HG02798 (cell line): ENCODE measurements at regions not wholly inside any gene's neighbourhood (a gene's known extent, or its start where the extent isn't known, plus 50 kb on each side); places are given as distances from the start of the nearest gene placed in this dataset.
A peak's percentile ranks its signal among the peaks of the same experiment; 100 is the strongest.

Source experiments
- ATAC-seq: cut with Tn5 transposase; IDR thresholded peaks from one replicate; pipeline ENCODE4 v1.9.1; 2021; ENCODE audit warnings: mild to moderate bottlenecking; ENCODE audit not compliant: unreplicated experiment, poor library complexity

GRCh38 chr9:135412315-135413085, 67.1 kb upstream of the PPP1R26 start:
- ATAC-seq, result peak; percentile 44

- no peak for ATAC-seq
Measured at GRCh38 chr9:135413086-135413375, 66.6 kb upstream of the PPP1R26 start.

- ATAC-seq, result no peak
Measured at GRCh38 chr9:135413461-135413860, 66.1 kb upstream of the PPP1R26 start.

- no peak for ATAC-seq
Measured at GRCh38 chr9:135414293-135414692, 65.3 kb upstream of the PPP1R26 start.

- ATAC-seq, result no peak
Measured at GRCh38 chr9:135415586-135415985, 64.0 kb upstream of the PPP1R26 start.

GRCh38 chr9:135416664-135417290, 62.8 kb upstream of the PPP1R26 start:
- no peak for ATAC-seq

- no peak for ATAC-seq
Measured at GRCh38 chr9:135418161-135418560, 61.4 kb upstream of the PPP1R26 start.

GRCh38 chr9:135419106-135419505, 60.5 kb upstream of the PPP1R26 start:
- no peak for ATAC-seq

- no peak for ATAC-seq
Measured at GRCh38 chr9:135422341-135422944, 57.1 kb upstream of the PPP1R26 start.

GRCh38 chr9:135423725-135424124, 55.9 kb upstream of the PPP1R26 start:
- ATAC-seq, result no peak
